Kidney tubule cell (primary cell): ENCODE measurements at regions not wholly inside any gene's neighbourhood (a gene's known extent, or its start where the extent isn't known, plus 50 kb on each side); places are given as distances from the start of the nearest gene placed in this dataset.

Source experiments
- DNase-seq: peaks from one replicate; pipeline ENCODE4 v3.0.0-alpha.2; 2018; ENCODE audit warnings: low spot score

DNA sequence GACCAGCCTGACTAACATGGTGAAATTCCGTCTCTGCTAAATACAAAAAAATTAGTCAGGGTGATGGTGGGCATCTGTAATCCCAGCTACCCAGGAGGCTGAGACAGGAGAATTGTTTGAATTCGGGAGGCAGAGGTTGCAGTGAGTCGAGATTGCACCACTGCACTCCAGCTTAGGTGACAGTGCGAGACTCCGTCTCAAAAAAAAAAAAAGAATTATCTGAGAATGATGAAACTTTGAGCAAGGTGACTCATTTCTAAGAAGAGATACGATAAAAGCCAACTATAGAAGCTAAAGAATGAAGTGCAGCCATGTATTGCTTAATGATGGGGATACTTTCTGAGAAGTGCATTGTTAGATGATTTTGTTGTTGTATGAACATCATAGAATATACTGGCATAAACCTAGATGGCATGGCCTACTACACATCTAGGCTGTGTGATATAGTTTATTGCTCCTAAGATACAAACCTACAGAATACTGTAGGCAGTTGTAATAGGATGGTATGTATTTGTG, 64.7 kb downstream of the SNRPE start:
- no peak for DNase-seq

DNA sequence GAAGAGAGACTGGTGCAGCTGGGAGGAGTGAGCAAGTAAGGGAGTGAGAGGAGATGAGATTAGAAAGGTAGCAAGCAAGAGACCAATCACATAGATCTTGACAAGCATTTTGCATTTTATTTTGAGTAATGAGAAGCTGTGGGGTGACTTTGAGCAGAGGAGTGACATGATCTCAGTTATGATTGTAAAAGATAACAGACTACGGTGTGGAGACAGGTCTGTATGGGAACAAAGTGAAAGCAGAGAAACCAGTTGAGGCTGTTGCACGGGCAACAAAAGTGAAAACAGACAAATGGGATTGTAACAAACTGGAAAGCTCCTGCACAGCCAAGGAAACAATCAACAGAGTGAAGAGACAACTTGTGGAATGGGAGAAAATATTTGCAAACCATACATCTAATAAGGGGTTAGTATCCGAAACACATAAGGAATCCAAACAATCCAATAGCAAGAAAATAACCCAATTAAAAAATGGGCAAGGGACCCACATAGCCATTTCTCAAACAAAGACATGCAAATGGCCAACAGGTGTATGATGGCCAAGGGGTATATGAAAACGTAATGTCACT, 68.4 kb downstream of the SNRPE start:
- no peak for DNase-seq

DNA sequence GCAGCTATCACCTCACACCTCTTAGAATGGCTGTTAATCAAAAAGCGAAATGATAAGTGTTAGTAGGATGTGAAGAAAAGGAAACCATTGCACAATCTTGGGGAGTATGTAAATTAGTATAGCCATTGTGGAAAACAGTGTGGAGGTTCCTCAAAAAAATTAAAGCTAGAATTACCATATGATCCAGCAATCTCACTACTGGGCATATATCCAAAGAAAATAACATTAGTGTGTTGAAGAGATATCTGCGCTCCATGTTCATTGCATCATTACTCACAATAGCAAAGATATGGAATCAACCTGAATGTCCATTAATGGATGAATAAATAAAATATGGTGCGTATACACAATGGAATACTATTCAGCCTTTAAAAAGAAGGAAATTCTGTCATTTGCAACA, 68.9 kb downstream of the SNRPE start:
- no peak for DNase-seq

DNA sequence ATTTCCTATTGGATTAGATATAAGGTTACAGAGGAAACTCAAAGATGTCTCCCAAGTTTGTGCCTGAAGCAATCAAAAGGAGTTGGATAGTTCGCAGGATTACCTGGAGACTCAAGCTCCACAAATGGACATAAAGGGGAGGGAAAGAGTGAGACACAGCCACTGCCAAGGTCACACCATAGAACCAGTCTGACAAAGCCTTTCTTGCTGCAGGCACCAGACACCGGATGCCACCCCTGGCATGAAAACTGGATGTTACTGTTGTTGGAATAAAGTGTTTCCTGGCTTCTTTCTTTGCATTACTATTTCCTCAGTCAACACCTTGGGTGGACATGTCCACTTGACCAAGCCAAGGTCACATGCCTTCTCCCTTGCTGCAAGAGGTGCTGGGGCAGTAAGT, 70.6 kb downstream of the SNRPE start:
- no peak for DNase-seq

DNA sequence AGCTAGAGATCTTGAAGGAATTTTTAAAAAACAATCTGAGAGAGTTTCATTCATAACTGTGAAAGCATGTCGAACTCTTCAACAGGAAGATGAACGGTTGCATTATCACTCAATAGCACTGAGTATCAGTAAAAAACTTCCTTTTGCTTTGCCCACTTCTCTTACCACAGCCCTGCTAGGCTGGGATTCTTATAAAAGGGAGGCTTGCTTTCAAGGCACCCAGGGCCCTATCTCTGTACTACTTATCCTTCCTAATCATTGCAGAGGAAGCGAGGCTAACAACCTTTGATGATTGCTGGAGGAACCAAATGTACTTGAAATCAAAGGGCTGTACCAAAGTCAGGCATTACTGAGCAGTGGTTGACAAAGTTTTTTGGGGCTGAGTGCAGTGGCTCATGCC, 71.2 kb downstream of the SNRPE start:
- no peak for DNase-seq

DNA sequence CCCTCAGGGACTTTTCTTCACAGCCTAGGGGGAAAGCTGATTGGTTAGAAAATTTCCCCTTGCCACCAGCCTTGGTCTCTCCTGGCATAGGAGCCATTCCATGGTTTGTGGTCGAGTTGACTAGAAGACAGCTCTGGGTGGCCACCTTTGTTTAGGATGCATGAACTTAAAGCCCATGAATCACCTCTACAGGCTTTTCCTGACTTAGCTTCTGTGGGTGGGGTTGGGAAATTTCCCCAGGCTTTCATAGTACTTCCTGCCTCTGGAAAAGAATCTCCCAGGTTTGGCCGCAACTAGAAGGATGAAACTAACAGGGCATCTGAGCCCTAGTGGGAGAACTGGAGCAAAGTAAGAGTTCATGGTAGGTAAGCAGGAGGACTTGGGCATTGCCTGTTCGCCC, 72.6 kb downstream of the SNRPE start:
- peak; percentile 20 for DNase-seq

DNA sequence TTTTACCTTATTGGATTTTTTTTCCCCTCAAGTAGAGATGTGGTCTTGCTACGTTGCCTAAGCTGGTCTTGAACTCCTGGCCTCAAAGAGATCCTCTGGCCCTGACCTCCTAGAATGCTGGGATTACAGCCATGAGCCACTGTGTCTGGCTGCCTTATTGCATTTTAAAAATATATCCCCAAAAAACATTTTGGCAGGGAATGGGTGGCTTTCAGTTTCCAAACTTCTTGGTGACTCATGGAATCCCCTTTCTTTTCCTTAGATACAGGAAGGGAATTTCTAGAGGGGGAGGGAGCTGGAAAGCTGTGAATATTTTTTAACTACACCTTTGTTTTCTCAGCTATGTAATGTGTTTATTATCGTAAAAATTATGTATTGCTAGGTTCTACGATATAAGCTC, 73.3 kb downstream of the SNRPE start:
- DNase-seq, result no peak

DNA sequence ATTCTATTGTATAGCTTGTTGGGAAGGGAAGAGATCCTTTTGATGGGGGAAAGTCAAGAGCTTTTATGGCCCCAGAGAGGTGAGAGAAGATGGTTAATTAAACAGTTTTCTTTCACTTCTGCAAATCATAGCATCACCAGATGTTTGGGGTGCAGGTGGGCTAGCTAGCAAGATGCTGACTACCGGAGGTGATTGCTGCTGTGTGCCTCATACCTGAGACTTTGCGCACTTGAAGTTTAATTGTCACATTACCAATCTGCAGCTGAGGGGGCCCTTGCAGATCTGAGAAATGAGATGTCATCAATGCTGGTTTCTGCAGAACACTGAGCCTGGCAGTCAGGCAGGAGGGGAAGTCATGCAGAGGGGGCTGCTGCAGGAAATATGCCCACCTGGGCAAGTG, 73.9 kb downstream of the SNRPE start:
- no peak for DNase-seq

DNA sequence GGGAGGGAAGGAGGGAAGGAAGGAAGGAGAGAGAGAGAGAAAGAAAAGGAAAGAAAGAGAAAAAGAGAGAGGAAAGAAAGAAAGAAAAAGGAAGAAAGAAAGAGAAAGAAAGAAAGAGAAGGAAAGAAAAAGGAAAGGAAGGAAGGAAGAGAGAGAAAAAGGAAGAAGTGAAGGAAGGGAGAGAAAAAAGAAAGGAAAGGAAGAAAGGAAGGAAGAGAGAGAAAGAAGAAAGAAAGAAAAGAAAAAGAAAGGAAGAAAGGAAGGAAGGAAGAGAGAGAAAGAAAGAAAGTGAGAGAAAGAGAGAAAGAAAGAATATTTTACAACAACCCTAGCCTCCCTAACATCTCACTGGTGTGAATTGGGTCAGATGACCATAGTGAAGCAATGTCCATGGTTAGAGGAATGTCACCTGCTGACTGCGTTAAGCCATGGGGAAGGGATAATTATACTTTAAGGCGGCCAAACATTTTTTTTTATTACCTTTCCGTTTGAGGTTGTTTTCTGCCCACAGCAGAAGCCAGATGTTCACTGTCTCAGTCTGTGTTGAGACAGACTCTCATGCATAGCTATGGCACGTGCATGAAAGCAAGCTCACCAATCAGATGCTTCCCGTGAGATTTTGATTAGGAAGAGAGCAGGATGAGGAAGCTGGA, 76.4 kb downstream of the SNRPE start:
- no peak for DNase-seq

DNA sequence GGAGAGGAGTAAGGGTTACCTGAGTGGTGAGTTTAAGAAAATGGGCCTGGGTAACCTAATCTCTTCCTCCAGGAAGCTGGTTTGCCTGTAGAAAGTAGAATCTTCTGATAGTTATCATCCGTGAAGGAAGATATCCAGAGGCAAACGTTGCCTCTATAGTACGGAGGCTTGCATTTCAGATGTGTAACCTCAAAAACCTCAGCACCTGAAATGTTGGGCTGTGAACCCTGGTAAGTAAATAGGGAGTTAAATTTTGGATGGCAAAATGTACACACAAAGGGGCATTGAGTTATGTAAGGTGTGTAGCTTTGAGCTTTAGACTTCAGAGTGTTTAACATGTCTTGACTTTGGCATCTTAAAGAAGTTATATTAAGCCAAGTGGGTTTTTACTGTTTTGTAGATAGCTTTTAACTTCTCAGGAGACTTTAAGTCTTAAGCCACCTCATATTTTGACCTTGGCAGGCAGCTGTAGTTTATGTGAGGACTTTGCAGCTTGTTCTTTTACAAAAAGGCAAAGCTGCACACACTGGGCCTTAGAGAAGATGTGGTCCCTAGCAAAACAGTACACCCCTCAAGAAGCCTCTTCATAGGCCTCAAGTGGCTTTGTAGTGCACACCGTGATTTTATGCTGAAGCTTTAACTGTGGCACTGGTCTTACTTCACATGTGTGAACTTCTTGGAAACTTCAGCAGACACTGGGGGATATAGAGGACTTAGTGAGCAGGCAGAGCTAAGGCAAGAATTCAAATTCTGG, 83.4 kb downstream of the SNRPE start:
- DNase-seq, result no peak

DNA sequence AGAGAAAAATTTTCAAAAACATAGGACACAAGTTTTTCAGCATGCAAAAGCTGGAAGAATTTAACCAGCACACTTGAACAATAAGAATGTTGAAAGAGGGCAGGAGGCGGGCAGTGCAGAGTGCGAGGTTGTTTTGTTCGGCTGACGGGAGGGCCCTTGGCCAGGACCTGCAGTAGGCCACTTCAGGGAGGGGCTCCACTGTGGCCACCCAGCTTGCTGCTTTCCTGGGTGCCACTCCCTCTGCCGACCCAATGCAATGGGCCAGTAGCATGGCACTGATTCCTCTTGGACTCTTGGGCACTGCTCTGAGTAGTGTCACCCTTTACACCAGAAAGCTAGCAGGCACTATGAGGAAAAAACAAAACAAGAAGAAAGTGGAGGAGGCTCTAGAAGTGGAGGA, 92.9 kb downstream of the SNRPE start:
- DNase-seq, result no peak

DNA sequence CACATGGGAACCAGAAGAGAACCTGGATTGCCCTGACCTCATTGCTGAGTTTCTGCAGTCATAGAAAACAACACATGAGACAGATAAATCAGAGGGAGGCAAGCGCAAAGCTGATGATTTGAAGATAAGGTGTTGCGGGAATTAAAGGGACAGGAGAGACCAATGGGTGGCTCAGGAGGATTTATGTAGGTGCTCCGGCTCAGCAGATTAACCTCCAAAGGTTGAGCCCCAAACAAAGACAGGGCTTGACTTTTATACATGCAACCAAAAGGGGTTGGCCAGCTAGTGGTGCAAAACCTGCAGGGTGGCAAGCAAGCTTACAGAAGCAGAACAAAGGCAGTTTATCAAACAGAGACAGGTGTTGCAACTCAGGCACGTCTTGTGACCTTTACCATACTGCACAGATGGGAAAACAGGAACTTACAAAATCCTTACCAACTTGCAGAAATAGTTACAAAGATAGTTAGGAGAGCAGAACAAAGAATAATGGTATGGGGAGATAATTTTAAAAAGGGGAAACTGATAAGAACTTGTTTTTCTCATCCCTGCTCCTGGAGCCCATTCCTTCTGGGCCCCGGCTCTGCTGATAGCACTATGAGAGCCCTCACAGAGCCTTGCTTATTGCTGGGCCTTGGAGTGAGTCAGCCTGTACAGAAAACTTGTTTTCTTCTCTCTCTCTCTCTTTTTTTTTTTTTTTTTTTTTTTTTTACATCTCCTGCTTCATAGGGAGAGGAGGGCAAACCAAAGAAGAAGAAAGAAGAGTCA, 93.6 kb downstream of the SNRPE start:
- DNase-seq, result no peak

DNA sequence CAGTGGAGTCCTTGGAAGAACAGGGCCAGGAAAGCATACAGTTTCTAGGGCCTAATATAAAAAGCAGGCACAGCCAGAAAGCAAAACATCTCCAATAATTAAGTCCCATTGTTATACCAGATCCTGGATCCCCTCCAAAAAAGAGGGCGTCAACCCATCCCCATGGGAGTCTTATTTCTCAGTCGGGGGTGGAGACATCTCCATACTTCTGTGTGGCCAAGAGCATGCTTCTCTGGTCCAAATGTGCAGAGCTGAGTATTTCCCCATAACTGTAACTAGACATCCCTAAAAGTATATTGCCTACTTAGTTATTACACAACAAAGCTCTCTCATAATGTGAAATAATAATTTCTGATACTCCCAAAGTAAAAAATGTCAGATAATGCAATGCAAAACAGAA, 104.2 kb upstream of the SOX13 start:
- DNase-seq, result no peak

DNA sequence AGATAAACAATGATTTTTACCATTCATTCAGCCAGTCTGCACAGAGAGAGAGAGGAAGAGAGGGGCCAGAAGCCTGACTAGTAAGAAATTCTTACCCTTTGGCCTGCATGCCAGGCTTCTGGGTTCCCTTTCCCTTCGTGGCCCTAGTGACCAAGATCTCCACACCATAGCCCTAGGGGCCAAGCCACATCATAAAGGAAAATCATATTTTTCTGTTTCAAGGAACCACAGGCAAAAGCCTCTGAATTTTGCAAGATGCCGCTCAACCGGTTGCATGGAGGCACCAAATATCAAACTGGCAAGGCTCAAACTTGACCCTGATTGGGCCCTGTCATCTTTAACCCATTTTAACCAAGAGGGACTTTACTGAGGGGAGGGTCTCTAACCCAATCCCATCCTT, 103.1 kb upstream of the SOX13 start:
- DNase-seq, result no peak

DNA sequence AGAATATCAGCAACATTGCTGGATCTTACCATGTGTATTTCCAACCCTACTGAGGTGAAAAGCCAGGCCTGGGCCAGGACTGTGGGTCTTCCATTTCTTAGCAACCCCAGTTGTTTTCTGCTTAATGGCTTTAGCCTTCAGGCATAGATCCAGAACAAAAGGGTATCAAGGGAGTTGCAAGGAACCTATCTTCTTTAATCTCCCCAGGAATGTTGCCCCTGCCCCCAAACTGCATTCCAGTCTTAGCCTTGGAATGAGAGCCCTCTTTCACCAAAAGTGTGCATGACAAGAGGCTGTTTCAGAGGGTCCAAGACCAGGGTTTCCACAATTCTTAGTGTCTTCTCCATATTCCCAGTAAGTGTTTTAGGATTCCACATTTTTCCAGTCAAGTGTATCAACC, 87.9 kb upstream of the SOX13 start:
- no peak for DNase-seq

DNA sequence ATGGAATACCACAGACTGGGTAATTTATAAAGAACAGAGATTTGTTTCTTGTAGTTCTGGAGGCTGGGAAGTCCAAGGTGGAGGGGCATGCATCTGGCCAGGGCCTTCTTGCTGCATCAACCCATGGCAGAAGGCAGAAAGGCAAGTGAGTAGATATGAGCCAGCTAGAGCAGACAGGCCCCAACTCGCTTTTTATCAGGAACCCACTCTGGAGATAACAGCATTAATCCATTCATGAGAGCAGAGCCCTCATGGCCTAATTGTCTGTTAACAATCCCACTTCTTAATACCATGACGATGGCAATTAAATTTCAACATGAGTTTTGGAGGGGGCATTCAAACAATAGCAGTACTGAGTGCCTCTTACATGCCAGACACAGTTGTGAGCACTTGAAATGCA, 87.2 kb upstream of the SOX13 start:
- DNase-seq, result no peak

DNA sequence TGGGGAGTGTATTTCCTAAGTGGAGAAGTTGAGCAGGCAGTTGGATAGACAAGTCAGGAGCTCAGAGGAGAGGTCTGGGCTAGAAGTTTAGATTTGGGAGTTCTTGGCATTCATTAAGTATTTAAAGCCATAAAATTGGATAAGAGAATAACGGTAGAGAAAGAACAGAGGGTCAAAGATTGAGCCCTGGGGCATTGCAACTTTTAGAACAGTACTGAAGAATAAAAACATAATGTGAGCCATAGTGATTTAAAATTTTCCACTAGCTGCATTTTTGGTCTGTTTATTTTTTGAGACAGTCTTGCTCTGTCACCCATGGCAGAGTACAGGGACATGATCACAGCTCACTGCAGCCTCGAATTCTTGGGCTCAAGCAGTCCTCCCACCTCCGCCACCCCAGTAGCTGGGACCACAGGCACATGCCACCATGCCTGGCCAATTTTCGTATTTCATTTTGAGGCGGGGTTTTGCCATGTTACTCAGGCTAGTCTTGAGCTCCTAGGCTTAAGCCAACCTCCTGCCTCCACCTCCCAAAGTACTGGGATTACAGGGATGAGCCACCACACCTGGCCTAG, 85.9 kb upstream of the SOX13 start:
- DNase-seq, result no peak

DNA sequence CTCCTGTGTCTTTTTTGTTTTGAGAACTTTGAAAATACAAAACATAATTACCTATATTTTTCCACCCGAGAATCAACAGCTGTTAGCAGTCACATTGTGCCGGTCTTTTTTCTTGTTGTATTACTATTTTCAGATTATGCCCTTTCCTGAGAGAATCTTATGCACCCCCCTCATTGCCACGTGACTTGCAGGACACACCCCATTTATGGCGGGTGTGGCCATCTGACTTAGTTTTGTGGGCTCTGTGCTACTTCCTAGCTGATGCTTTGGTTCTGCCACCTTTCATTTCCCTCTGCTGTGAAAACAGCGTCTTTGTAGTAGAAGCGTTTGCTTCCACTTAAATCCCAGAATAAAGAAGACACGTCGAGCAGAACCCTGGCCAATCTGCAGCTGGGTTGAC, 82.8 kb upstream of the SOX13 start:
- DNase-seq, result no peak

DNA sequence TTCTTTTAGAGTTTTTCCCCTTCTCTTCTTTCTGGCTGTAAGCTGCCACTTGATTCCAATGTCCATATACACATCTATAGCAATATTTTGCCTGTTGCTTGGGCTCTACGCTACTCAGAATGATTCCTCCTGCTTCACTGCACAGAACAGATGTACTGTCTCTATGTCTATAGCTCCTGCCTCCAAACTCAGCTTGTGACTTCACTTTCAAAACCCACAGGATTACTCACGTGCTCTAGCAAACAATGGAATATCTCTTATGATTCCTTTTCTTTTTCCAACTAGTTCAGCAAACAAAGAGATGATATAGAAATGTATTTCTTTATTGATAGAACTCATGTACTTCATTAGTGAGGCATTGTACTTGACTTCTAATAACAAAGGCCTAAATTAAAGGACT, 80.5 kb upstream of the SOX13 start:
- peak; percentile 42 for DNase-seq

DNA sequence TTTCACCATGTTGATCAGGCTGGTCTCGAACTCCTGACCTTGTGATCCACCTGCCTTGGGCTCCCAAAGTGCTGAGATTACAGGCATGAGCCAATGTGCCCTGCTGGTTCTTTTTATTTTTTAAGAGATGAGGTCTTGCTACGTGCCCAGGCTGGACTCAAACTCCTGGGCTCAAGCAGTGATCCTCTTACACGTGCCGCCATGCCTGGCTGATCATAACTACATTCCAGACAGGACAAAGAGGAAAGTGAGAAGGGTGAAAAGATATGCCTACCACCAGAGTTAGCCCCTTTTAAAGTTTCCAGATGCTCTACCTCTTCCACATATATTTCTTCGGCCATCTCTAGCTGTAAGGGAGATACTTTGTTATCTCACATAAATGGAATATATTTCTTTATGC, 79.7 kb upstream of the SOX13 start:
- no peak for DNase-seq

DNA sequence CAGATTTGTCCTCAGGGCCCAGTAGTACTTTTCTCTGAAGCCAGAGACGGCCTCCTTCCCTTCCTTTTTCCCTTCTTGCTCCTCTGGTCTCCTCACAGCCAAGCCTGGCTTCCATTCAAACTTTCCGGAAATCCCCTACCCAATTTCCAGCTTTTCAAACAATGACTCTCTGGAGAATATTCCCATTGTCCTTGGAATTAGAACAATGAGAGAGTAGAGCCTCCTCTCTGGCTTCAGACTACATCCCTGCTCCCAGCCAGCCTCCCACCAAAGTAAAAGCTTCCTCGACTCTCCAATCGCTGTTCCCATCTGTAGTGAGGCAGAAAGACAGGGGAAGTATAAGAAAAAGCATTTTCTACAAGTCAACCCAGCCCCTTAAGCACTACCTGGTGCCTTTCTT, 77.7 kb upstream of the SOX13 start:
- DNase-seq, result no peak

DNA sequence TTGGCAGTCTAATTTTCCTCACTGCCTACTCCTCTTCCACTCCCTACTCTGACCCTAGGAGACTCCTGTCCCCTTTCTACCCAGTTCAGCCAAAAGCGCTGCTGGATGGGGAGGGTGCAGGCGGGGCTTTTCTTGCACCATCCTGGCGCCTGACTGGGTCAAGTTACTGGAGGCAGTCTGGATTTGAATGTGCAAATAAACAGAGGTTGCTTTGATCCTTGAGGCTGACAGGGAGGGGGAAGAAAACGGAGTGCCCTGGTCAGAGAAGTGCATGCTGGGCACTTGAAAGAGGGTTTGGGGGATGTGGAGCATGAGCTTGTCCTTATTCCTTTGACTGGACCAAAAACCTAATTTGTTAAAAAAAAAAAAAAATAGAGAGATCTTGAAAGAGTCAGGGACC, 76.8 kb upstream of the SOX13 start:
- no peak for DNase-seq
